ENCODE measurements at regions not wholly inside any gene's neighbourhood (a gene's known extent, or its start where the extent isn't known, plus 50 kb on each side); places are given as distances from the start of the nearest gene placed in this dataset.

DNA sequence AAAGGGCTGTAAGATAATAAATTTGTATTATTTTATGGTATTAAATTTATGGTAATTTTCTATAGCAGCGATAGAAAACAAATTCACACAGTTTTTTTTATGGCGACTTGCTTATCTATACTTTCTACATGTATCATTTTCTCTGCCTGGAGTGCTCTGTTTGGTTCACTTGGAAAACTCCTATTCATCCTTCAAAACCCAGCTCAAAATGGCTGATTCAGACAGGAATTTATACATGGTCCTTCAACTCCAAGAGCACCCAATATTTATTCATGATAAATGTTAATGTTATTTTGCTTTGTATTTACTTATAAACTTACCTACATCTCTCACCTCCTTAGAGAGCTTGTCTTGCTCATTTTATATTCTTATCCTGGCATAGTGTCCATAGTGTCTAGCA, 55.6 kb upstream of the SSX2IP start:
- Histone ChIP-seq H3K27me3 (ENCODE audit: insufficient read depth, low read length, poor library complexity, severe bottlenecking) (no peaks in the 10 kb centered on the region), H3K36me3 (ENCODE audit: insufficient read depth, low read length) (no peaks in the 10 kb centered on the region), H3K4me1 (ENCODE audit: insufficient read depth, low read length, poor library complexity, severe bottlenecking) (no peaks in the 10 kb centered on the region), H2AFZ (ENCODE audit: low read length) (no peak overlapping the region), H3K9me3 (ENCODE audit: insufficient read depth, low read depth, low read length) (no peaks in the 10 kb centered on the region), H3K79me2 (ENCODE audit: insufficient read depth, low read length) (no peaks in the 10 kb centered on the region), H3K9ac (ENCODE audit: low read depth, low read length, poor library complexity, severe bottlenecking) (no peak overlapping the region), H3K9me2 (replicated peaks; ENCODE audit: low read depth, low read length) (no peaks in the 10 kb centered on the region), H4K20me1 (ENCODE audit: insufficient read depth, low read length, poor library complexity, severe bottlenecking) (no peaks in the 10 kb centered on the region), H3F3A (ENCODE audit: low read depth) (no peaks in the 10 kb centered on the region), H3K4me3 (ENCODE audit: low read length, poor library complexity, severe bottlenecking) (no peak overlapping the region), H3K4me2 (ENCODE audit: low read depth, low read length, poor library complexity, severe bottlenecking) (no peak overlapping the region)
- TF ChIP-seq, protein P1, sequence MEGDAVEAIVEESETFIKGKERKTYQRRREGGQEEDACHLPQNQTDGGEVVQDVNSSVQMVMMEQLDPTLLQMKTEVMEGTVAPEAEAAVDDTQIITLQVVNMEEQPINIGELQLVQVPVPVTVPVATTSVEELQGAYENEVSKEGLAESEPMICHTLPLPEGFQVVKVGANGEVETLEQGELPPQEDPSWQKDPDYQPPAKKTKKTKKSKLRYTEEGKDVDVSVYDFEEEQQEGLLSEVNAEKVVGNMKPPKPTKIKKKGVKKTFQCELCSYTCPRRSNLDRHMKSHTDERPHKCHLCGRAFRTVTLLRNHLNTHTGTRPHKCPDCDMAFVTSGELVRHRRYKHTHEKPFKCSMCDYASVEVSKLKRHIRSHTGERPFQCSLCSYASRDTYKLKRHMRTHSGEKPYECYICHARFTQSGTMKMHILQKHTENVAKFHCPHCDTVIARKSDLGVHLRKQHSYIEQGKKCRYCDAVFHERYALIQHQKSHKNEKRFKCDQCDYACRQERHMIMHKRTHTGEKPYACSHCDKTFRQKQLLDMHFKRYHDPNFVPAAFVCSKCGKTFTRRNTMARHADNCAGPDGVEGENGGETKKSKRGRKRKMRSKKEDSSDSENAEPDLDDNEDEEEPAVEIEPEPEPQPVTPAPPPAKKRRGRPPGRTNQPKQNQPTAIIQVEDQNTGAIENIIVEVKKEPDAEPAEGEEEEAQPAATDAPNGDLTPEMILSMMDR (conservative IDR thresholded peaks at IDR 0.05; ENCODE audit: low read length): no peak
- no peak for TF ChIP-seq EZH2phosphoT487 (IDR thresholded peaks at IDR 0.05; ENCODE audit: borderline replicate concordance)

DNA sequence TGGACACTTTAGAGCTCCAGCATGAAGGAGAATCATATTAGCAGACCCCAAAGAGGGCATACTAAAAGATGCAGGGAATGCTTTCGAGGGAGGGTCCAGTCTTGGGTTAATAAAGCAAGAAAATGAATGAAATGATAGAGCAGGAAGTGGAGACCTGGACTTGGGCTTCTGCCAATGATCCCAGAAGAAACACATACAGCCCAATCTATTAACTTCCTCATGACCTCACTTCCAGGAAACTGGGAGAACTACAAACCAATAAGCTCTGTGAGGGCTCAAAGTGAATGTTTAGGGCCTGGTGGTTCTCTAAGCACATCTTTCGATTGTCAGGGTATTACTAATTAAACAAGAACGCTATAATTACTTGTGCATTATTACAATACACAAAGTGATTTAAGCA, 53.6 kb upstream of the SSX2IP start:
- H3K9me3 ChIP-seq (ENCODE audit: insufficient read depth, low read depth, low read length): no peaks in the 10 kb centered on the region
- no peaks in the 10 kb centered on the region for H4K20me1 ChIP-seq (ENCODE audit: insufficient read depth, low read length, poor library complexity, severe bottlenecking)
- H3K27me3 ChIP-seq (ENCODE audit: insufficient read depth, low read length, poor library complexity, severe bottlenecking): no peaks in the 10 kb centered on the region
- H3K79me2 ChIP-seq (ENCODE audit: insufficient read depth, low read length): no peaks in the 10 kb centered on the region
- 0 out of 2 replicates have a peak overlapping the region, but pooled peaks have one; percentile 38 for H2AFZ ChIP-seq (ENCODE audit: low read length)
- H3K4me2 ChIP-seq (ENCODE audit: low read depth, low read length, poor library complexity, severe bottlenecking): no peak overlapping the region
- H3K4me3 ChIP-seq (ENCODE audit: low read length, poor library complexity, severe bottlenecking): no peak overlapping the region
- no peaks in the 10 kb centered on the region for H3K9me2 ChIP-seq (replicated peaks; ENCODE audit: low read depth, low read length)
- no peak overlapping the region for H3K9ac ChIP-seq (ENCODE audit: low read depth, low read length, poor library complexity, severe bottlenecking)
- no peaks in the 10 kb centered on the region for H3K4me1 ChIP-seq (ENCODE audit: insufficient read depth, low read length, poor library complexity, severe bottlenecking)
- H3K36me3 ChIP-seq (ENCODE audit: insufficient read depth, low read length): no peaks in the 10 kb centered on the region
- TF ChIP-seq, protein P1 (conservative IDR thresholded peaks at IDR 0.05; ENCODE audit: low read length): no peak
- no peak for TF ChIP-seq EZH2phosphoT487 (IDR thresholded peaks at IDR 0.05; ENCODE audit: borderline replicate concordance)
- H3F3A ChIP-seq (ENCODE audit: low read depth): no peaks in the 10 kb centered on the region

GRCh38 chr1:84742653-84743052, 52.4 kb upstream of the SSX2IP start:
- Histone ChIP-seq H3K9me3 (ENCODE audit: insufficient read depth, low read depth, low read length) (no peaks in the 10 kb centered on the region), H4K20me1 (ENCODE audit: insufficient read depth, low read length, poor library complexity, severe bottlenecking) (no peaks in the 10 kb centered on the region), H3K36me3 (ENCODE audit: insufficient read depth, low read length) (no peaks in the 10 kb centered on the region), H3K4me3 (ENCODE audit: low read length, poor library complexity, severe bottlenecking) (no peak overlapping the region), H3K4me2 (ENCODE audit: low read depth, low read length, poor library complexity, severe bottlenecking) (no peak overlapping the region), H3K27me3 (ENCODE audit: insufficient read depth, low read length, poor library complexity, severe bottlenecking) (no peaks in the 10 kb centered on the region), H3K9ac (ENCODE audit: low read depth, low read length, poor library complexity, severe bottlenecking) (no peak overlapping the region), H3F3A (ENCODE audit: low read depth) (no peaks in the 10 kb centered on the region), H2AFZ (ENCODE audit: low read length) (no peak overlapping the region), H3K79me2 (ENCODE audit: insufficient read depth, low read length) (no peaks in the 10 kb centered on the region), H3K4me1 (ENCODE audit: insufficient read depth, low read length, poor library complexity, severe bottlenecking) (no peaks in the 10 kb centered on the region), H3K9me2 (replicated peaks; ENCODE audit: low read depth, low read length) (no peaks in the 10 kb centered on the region)
- TF ChIP-seq, protein P1 (conservative IDR thresholded peaks at IDR 0.05; ENCODE audit: low read length): no peak
- TF ChIP-seq EZH2phosphoT487 (IDR thresholded peaks at IDR 0.05; ENCODE audit: borderline replicate concordance): no peak

Data from Loucy (cell line).